ENCODE measurements at regions not wholly inside any gene's neighbourhood (a gene's known extent, or its start where the extent isn't known, plus 50 kb on each side); places are given as distances from the start of the nearest gene placed in this dataset.
A peak's percentile ranks its signal among the peaks of the same experiment; 100 is the strongest.

GRCh38 chr5:77849308-77849900 lies 73.3 kb upstream of the TBCA start (continued):
- TF ChIP-seq, protein P1, sequence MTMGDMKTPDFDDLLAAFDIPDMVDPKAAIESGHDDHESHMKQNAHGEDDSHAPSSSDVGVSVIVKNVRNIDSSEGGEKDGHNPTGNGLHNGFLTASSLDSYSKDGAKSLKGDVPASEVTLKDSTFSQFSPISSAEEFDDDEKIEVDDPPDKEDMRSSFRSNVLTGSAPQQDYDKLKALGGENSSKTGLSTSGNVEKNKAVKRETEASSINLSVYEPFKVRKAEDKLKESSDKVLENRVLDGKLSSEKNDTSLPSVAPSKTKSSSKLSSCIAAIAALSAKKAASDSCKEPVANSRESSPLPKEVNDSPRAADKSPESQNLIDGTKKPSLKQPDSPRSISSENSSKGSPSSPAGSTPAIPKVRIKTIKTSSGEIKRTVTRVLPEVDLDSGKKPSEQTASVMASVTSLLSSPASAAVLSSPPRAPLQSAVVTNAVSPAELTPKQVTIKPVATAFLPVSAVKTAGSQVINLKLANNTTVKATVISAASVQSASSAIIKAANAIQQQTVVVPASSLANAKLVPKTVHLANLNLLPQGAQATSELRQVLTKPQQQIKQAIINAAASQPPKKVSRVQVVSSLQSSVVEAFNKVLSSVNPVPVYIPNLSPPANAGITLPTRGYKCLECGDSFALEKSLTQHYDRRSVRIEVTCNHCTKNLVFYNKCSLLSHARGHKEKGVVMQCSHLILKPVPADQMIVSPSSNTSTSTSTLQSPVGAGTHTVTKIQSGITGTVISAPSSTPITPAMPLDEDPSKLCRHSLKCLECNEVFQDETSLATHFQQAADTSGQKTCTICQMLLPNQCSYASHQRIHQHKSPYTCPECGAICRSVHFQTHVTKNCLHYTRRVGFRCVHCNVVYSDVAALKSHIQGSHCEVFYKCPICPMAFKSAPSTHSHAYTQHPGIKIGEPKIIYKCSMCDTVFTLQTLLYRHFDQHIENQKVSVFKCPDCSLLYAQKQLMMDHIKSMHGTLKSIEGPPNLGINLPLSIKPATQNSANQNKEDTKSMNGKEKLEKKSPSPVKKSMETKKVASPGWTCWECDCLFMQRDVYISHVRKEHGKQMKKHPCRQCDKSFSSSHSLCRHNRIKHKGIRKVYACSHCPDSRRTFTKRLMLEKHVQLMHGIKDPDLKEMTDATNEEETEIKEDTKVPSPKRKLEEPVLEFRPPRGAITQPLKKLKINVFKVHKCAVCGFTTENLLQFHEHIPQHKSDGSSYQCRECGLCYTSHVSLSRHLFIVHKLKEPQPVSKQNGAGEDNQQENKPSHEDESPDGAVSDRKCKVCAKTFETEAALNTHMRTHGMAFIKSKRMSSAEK (CRISPR knock-in tag; IDR thresholded peaks at IDR 0.05; ENCODE audit: borderline replicate concordance): no peak
- TF ChIP-seq MYBL2 (CRISPR knock-in tag; IDR thresholded peaks at IDR 0.05): no peak
- no peak for TF ChIP-seq OVOL2 (CRISPR knock-in tag; IDR thresholded peaks at IDR 0.05; ENCODE audit: borderline replicate concordance)
- TF ChIP-seq ETV6 (CRISPR knock-in tag; IDR thresholded peaks at IDR 0.05): no peak
- TF ChIP-seq ATF2 (CRISPR knock-in tag; IDR thresholded peaks at IDR 0.05; ENCODE audit: borderline replicate concordance, low read depth): no peak
- TF ChIP-seq ESRRA (CRISPR knock-in tag; IDR thresholded peaks at IDR 0.05; ENCODE audit: borderline replicate concordance): no peak
- TF ChIP-seq, protein P2, sequence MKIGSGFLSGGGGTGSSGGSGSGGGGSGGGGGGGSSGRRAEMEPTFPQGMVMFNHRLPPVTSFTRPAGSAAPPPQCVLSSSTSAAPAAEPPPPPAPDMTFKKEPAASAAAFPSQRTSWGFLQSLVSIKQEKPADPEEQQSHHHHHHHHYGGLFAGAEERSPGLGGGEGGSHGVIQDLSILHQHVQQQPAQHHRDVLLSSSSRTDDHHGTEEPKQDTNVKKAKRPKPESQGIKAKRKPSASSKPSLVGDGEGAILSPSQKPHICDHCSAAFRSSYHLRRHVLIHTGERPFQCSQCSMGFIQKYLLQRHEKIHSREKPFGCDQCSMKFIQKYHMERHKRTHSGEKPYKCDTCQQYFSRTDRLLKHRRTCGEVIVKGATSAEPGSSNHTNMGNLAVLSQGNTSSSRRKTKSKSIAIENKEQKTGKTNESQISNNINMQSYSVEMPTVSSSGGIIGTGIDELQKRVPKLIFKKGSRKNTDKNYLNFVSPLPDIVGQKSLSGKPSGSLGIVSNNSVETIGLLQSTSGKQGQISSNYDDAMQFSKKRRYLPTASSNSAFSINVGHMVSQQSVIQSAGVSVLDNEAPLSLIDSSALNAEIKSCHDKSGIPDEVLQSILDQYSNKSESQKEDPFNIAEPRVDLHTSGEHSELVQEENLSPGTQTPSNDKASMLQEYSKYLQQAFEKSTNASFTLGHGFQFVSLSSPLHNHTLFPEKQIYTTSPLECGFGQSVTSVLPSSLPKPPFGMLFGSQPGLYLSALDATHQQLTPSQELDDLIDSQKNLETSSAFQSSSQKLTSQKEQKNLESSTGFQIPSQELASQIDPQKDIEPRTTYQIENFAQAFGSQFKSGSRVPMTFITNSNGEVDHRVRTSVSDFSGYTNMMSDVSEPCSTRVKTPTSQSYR (CRISPR knock-in tag; IDR thresholded peaks at IDR 0.05): no peak
- no peak for TF ChIP-seq AFF4 (CRISPR knock-in tag; IDR thresholded peaks at IDR 0.05; ENCODE audit: borderline replicate concordance)
- no peak for TF ChIP-seq PREB (CRISPR knock-in tag; IDR thresholded peaks at IDR 0.05; ENCODE audit: borderline replicate concordance)

DNA sequence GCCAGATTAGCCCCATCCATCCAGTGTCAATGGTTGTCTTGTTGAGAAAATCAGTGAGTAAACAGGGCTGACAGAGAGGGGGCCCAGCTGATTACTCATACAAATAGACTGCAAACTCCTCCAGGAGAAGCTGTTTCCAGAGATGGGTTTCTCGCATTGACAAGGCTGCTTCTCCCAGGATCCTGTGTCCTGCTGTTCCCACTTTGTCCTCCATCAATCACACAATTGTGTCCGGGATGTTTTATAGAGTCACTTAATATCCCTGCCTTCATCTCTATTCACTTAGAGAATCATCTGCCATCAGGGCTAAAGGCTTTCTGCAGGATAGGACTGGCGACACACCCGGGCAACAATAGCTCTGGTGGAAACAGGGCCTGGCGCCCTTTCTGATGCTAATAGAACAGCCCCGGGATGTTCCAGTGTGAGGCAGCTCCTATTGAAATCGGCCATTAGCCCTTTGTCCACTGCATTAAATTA lies 71.7 kb upstream of the TBCA start:
- no peak overlapping the region for H3K27ac Mint-ChIP-seq
- H3K4me3 Mint-ChIP-seq: peak overlapping the region; percentile 45
- POLR2A ChIA-PET: interaction anchor here (0.9 kb wide), 1 partner anchor 201 kb away, joined by 3 read pairs; no protein-coding TSS in a partner anchor
- peaks cover 100% of the 10 kb centered on the region for H3K27me3 Mint-ChIP-seq (ENCODE audit: low read depth)
- DNase-seq (ENCODE audit: low spot score): peak; percentile 74
- CTCF ChIA-PET: interaction anchor here (0.8 to 1.4 kb wide), 3 partner anchors 15 to 202 kb away, joined by 4 to 6 read pairs (median 5); no protein-coding TSS in a partner anchor
- H3K36me3 Mint-ChIP-seq: no peaks in the 10 kb centered on the region
- no peaks in the 10 kb centered on the region for H3K9me3 Mint-ChIP-seq
- peak; percentile 75 for ATAC-seq
- peaks cover 60% of the 10 kb centered on the region for H3K4me1 Mint-ChIP-seq
- TF ChIP-seq TCF7 (CRISPR knock-in tag; IDR thresholded peaks at IDR 0.05; ENCODE audit: low read depth): no peak
- TF ChIP-seq, protein P3, sequence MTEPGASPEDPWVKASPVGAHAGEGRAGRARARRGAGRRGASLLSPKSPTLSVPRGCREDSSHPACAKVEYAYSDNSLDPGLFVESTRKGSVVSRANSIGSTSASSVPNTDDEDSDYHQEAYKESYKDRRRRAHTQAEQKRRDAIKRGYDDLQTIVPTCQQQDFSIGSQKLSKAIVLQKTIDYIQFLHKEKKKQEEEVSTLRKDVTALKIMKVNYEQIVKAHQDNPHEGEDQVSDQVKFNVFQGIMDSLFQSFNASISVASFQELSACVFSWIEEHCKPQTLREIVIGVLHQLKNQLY (CRISPR knock-in tag; IDR thresholded peaks at IDR 0.05): no peak
- TF ChIP-seq, protein P4, sequence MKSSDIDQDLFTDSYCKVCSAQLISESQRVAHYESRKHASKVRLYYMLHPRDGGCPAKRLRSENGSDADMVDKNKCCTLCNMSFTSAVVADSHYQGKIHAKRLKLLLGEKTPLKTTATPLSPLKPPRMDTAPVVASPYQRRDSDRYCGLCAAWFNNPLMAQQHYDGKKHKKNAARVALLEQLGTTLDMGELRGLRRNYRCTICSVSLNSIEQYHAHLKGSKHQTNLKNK (CRISPR knock-in tag; IDR thresholded peaks at IDR 0.05): 0 out of 2 replicates have a peak, but pooled peaks have one; percentile 49
- peak; percentile 71; the same call in 1 of the 2 replicates for TF ChIP-seq FOXP4 (CRISPR knock-in tag; IDR thresholded peaks at IDR 0.05)
- TF ChIP-seq TEAD1 (CRISPR knock-in tag; IDR thresholded peaks at IDR 0.05): peak; percentile 45; the same call in 1 of the 2 replicates
